Tibial nerve (tissue), 4 donors: ENCODE measurements at regions not wholly inside any gene's neighbourhood (a gene's known extent, or its start where the extent isn't known, plus 50 kb on each side); places are given as distances from the start of the nearest gene placed in this dataset.

Source experiments
- CTCF ChIP-seq, 5 experiments: fragments of 200-600 bp in 3 of 5; fragments of 450-650 bp in 2 of 5; sonication (generic) in 3 of 5; IDR thresholded peaks; one replicate each; pipeline ENCODE4 v1.5.1; 2016 to 2019; ENCODE audit warnings: antibody characterized with exemption in 5 of 5, mild to moderate bottlenecking in 3 of 5, moderate library complexity in 2 of 5
- EP300 ChIP-seq, 2 donors: sonication (generic); formaldehyde crosslinking; IDR thresholded peaks; one replicate each; pipeline ENCODE4 v1.6.1; 2017; ENCODE audit warnings: antibody characterized with exemption in 2 of 2, mild to moderate bottlenecking in 1 of 2
- POLR2A ChIP-seq, 2 donors: fragments of 450-650 bp; IDR thresholded peaks; one replicate each; pipeline ENCODE4 v1.6.1; 2017; ENCODE audit warnings: antibody characterized with exemption in 2 of 2, mild to moderate bottlenecking in 2 of 2, moderate library complexity in 2 of 2

- TF ChIP-seq CTCF (IDR thresholded peaks at IDR 0.05) (no peak), POLR2A (IDR thresholded peaks at IDR 0.05) (no peak), EP300 (IDR thresholded peaks at IDR 0.05) (no peak)
These were observed 966.6 kb upstream of the SEL1L start for GRCh38 chr14:82500222-82500621.
